Amniotic epithelial cell (primary cell): ENCODE measurements at regions not wholly inside any gene's neighbourhood (a gene's known extent, or its start where the extent isn't known, plus 50 kb on each side); places are given as distances from the start of the nearest gene placed in this dataset.

Source experiments
- DNase-seq: peaks from one replicate; pipeline ENCODE4 v3.0.0-alpha.2; 2010; ENCODE audit warnings: low read depth

GRCh38 chr10:47053081-47053798, 142.0 kb downstream of the PTPN20 start:
- DNase-seq = no peak

- no peak for DNase-seq
Measured at GRCh38 chr10:47054974-47055373, 143.7 kb downstream of the PTPN20 start.

DNA sequence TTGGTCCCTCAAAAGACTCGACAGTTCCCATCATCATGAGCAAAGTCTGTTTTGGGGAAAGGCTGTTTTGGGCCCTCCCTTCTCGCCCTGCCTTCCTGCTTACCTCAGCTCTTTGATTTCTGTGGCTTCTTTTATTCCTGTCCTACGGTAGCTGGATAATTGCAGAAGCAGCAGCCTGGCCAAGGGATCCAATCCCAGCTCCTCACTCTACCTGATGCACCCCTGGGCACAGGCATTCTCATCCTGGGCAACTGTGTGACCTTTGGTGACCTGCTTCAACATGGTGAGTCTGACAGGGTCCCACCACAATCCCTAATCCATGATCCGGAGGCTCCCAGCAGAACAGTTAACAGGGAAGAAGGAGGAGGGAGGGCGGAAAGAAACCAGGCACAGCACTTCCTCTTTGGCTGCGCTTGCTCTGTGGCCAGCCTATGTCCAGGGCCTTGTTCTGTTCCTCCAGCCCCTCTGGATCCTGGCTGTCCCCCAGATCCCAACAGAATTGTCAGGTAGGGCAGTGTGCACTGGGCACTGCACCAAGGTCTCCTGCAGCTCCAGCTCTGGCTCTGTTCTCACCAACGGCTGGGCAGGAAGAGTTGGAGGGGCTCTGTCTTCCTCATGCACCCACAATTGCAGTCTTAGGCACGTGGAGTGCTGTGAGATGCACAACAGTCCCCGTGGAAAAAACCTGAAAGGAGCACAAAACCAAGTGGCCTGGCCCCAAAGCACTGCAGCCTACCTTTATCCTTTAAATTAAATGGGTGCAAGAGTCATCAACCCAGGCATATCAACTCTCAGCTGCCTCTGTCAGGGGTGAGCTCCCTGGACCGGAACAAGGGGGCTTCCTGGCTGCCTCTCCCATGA, 144.4 kb downstream of the PTPN20 start:
- DNase-seq = no peak

DNA sequence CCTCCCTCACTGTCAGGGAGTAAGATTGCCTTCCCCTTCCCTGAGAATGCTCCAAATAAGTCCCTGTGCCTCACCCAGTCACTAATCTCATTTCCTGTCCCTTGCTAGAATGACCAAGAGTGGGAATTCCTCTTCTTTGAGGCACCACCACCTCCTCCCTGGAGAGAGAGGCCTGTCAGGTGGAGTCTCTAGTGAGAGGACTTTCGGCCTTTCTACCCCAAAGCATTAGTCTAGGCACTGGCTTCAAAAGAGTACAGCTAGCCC, 145.0 kb downstream of the PTPN20 start:
- no peak for DNase-seq

- DNase-seq = no peak
Measured at GRCh38 chr10:47057471-47057870, 146.2 kb downstream of the PTPN20 start.

DNA sequence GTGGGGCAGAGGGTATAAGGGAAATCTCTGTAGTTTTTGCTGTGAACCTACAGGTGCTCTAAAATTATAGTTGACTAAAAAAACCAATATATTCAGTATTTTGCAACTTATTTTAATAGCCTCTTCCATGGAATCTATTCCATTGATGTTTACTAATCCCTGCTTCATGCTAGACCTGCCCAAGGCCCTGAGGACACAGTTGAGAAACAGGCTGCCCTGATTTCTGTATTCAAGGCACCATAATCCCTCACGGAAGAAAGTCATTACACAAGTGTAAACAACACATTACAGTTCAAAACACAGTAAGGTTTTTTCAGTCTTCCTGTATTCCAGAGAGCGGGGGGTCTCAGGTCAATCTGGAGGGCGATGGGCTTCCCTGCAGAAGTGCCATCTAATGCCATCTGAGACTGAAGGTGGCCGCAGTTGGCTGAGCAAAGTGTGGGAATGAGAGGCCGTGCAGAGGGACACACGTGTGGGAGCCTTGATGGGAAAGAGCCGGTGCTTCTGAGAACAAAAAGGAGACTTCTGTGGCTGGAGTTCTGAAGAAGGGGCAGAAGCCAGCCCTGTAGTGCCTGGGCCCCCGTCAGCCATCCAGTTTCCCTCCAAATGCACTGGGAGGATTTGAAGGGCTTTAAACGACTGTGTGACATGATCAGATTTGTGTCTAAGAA, 146.9 kb downstream of the PTPN20 start:
- DNase-seq = no peak

GRCh38 chr10:47058961-47059391, 147.7 kb downstream of the PTPN20 start:
- DNase-seq = no peak

DNA sequence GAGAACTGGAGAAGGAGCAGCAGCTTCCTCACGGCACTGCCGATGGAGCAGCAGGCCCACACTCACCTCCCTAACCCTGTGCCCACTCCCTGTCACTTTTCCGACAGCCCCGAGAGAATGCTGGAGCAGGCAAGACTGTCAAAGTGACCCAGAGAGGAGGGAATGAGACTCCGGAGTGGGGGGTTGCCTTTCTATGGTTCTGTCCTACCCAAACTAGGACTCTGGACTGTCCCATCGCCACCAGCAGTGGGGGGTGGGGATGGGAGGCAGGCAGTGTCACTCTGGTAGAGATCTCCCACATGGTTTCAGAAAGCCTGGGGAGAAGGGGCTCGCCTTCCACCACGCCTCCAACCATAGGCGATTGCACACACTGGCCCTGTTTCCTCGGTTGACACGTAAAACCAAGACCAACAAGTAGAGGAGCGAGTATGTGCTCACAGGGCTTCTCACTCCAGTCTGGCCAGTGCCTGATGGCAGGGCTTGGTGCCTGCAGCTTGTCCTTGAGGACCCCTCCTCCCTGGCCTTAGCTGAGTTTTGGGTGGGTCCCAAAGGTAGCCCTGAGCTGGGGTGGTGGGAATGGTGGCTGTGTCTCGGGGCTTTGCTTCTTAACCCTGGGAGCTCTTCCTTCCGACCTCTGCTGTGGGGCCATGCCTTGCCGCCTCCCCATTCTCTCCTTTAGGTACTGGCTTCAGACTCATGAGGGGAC, 148.5 kb downstream of the PTPN20 start:
- no peak for DNase-seq

GRCh38 chr10:47060356-47060755, 149.1 kb downstream of the PTPN20 start:
- no peak for DNase-seq

DNA sequence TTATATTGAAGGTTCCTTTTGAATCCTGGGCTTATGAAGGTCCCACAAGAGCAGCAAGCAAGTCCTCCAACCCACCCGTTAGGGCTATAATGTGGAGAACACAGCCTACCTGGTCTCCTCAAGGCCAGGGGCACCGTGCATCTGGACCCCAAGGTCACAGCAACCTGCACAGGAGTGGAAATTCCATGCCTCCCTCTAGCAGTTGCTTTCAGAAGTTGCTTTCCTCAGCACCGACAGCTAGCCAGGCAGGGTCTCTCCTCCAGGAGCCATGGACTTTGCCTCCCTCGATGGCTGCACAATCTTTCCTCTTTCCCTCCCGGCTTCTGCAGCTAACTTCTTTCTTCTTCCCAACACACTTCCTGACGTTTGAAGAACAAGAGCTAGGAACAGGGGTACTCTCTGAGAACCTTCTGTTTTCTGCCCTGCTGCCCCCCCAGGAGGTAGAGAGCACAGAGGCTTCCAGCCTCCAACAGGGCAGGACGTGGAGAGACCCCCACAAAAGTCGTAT, 149.8 kb downstream of the PTPN20 start:
- DNase-seq = no peak

DNA sequence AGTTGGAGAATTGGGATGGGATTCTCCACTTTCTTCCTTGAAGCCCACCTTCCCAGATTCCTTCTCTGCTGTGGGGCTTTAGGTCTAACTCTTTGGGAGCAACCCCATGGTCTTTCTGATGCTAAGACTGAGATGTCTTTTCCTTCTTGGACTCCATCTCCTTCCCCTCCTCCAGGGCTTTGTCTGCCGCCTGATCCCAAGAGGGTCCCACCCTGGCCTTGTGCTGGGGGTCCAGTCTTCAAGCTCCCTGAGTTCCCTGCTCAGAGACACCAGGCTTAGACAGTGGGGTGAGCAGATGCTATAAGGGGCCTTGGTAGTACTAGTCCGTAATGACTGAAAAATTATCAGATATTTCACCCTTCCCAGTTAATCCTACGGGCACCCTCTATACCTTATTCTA, 150.5 kb downstream of the PTPN20 start:
- DNase-seq = no peak

- no peak for DNase-seq
Measured at GRCh38 chr10:47062441-47063200, 151.4 kb downstream of the PTPN20 start.

DNA sequence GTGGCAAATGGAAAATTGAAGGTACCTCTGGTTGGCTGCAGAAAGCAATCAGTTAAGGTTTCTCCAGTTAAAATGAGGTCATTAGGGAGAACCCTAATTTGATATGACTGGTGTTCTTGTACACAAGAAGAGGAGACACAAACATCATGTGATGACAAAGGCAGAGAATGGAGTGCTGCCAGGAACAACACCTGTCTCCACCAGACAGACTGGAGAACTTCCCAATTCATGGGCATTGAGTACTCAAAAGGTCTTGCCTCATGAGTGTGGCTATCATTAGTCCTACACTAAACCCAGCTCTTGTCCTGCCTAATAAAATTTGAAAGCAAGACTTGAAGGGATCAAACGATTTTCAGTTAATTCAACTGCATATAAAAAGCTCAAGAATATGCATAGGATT, 152.6 kb downstream of the PTPN20 start:
- no peak for DNase-seq

GRCh38 chr10:47065903-47066302, 154.7 kb downstream of the PTPN20 start:
- no peak for DNase-seq

DNA sequence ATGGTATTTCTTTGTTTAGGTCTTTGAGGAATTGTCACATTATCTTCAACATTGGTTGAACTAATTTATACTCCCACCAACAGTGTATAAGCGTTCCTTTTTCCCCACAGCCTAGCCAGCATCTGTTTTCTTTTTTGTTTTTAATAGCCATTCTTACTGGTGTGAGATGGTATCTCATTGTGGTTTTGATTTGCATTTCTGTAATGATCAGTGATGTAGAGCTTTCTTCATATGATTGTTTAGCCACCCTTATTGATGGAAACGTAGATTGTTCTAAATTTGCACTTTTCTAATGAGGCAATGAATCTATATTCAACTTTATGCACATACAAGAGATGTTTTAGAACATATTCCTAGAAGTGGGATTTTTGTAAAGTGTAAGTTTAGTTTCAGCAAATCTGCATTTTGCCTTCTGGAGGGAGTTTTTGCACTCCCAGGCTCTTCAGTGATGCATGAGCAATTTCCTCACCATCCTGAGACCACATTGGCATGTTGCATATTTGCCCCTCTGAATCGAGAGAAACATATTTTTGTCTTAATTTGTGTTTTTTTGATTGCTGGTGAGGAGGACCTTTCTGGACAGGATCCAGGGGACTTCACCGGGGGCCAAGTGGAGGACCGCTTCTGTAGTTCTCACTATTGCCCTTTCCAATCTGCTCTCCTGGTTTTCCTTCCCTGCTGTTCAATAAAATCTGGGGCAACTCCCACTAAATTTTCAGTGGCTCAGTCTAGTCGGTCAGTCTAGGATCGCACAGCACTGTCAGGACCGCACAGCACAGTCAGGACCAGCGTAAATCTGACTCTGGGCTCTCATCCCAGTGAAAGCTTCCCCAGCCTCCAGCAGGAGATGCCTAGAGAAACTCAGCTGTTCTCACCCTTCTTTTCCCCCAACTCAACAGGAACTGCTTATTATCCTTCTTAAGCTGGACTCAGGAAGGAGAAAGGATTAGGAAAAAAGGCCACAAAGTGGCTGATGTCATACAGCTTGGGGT, 157.0 kb downstream of the PTPN20 start:
- no peak for DNase-seq

GRCh38 chr10:47070541-47070940, 159.3 kb downstream of the PTPN20 start:
- no peak for DNase-seq

GRCh38 chr10:47071891-47072290, 160.7 kb downstream of the PTPN20 start:
- no peak for DNase-seq

DNA sequence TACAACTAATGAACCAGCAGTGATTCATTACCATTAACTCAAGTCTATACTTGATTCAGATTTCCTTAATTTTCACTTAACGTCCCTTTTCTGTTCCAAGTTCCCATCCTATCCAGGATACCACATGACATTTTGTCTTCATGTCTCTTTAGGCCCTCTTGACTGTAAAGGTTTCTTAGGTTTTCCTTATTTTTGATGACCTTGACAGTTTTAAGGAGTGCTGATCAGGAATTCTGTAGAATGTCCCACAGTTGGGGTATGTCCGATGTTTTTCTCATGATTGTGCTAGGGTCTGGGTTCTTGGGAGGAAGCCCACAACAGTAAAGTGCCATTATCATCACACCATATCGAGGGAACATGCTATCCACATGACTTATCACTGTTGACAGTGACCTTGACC, 162.7 kb downstream of the PTPN20 start:
- no peak for DNase-seq

- DNase-seq = peak; percentile 83
Measured at GRCh38 chr10:47076949-47077361, 165.7 kb downstream of the PTPN20 start.

- DNase-seq = no peak
Measured at GRCh38 chr10:47077386-47077785, 166.2 kb downstream of the PTPN20 start.
